SK-N-SH treated with all-trans-retinoic acid at 6 μM for 48 hours (cell line): ENCODE measurements at regions not wholly inside any gene's neighbourhood (a gene's known extent, or its start where the extent isn't known, plus 50 kb on each side); places are given as distances from the start of the nearest gene placed in this dataset.

ENCODE experiments used
- ATAC-seq: fragments of 200-7000 bp; cut with Tn5 transposase; 3 replicates; pipeline ENCODE4 v1.9.1; 2020; ENCODE audit warnings: mild to moderate bottlenecking, moderate library complexity
- ARNTL ChIP-seq: fragments of 450-650 bp; formaldehyde crosslinking; IDR thresholded peaks from 2 replicates; pipeline ENCODE4 v1.5.0; 2020; ENCODE audit warnings: low read depth, mild to moderate bottlenecking, moderate library complexity, borderline replicate concordance
- BACH2 ChIP-seq: fragments of 250-450 bp; sonication (Bioruptor Pico); IDR thresholded peaks from 2 replicates; pipeline ENCODE4 v1.9.0; 2021; ENCODE audit warnings: mild to moderate bottlenecking, borderline replicate concordance
- CREB5 ChIP-seq: fragments of 250-450 bp; sonication (Bioruptor Pico); IDR thresholded peaks from 2 replicates; pipeline ENCODE4 v1.5.1; 2020; ENCODE audit warnings: low read depth, mild to moderate bottlenecking, moderate library complexity
- CSRNP3 ChIP-seq: fragments of 250-450 bp; sonication (Bioruptor Pico); IDR thresholded peaks from 2 replicates; pipeline ENCODE4 v1.5.1; 2021; ENCODE audit warnings: mild to moderate bottlenecking, moderate library complexity
- ESRRG ChIP-seq: fragments of 250-450 bp; sonication (Bioruptor Pico); IDR thresholded peaks from 2 replicates; pipeline ENCODE4 v1.6.1; 2021; ENCODE audit warnings: mild to moderate bottlenecking
- GLIS3 ChIP-seq: fragments of 250-450 bp; sonication (Bioruptor Pico); IDR thresholded peaks from 2 replicates; pipeline ENCODE4 v1.5.0; 2020; ENCODE audit warnings: mild to moderate bottlenecking, moderate library complexity
- ISL1 ChIP-seq: fragments of 250-450 bp; sonication (Bioruptor Pico); IDR thresholded peaks from 2 replicates; pipeline ENCODE4 v2.1.2; 2022; ENCODE audit warnings: mild to moderate bottlenecking, moderate library complexity
- OSR1 ChIP-seq: fragments of 250-450 bp; sonication (Bioruptor Pico); IDR thresholded peaks from 2 replicates; pipeline ENCODE4 v1.8.0; 2022; ENCODE audit warnings: moderate library complexity, mild to moderate bottlenecking, inconsistent platforms
- PATZ1 ChIP-seq: fragments of 250-450 bp; sonication (Bioruptor Pico); IDR thresholded peaks from 2 replicates; pipeline ENCODE4 v1.8.0; 2020; ENCODE audit warnings: mild to moderate bottlenecking, moderate library complexity, borderline replicate concordance
- POU6F1 ChIP-seq: fragments of 250-450 bp; sonication (Bioruptor Pico); IDR thresholded peaks from 2 replicates; pipeline ENCODE4 v1.8.0; 2021; ENCODE audit warnings: low read depth, mild to moderate bottlenecking, moderate library complexity, borderline replicate concordance
- PPARA ChIP-seq: fragments of 250-450 bp; sonication (Bioruptor Pico); IDR thresholded peaks from 2 replicates; pipeline ENCODE4 v1.5.0; 2020; ENCODE audit warnings: mild to moderate bottlenecking, borderline replicate concordance
- RARB ChIP-seq: fragments of 250-450 bp; sonication (Bioruptor Pico); IDR thresholded peaks from 2 replicates; pipeline ENCODE4 v1.8.0; 2021; ENCODE audit warnings: mild to moderate bottlenecking, moderate library complexity
- SNAI2 ChIP-seq: fragments of 250-450 bp; sonication (Bioruptor Pico); IDR thresholded peaks from 2 replicates; pipeline ENCODE4 v1.5.0; 2020; ENCODE audit warnings: mild to moderate bottlenecking, moderate library complexity
- TCF4 ChIP-seq: fragments of 250-450 bp; sonication (Bioruptor Pico); IDR thresholded peaks from 2 replicates; pipeline ENCODE4 v1.8.0; 2021; ENCODE audit warnings: mild to moderate bottlenecking, moderate library complexity, borderline replicate concordance
- TOX ChIP-seq: fragments of 250-450 bp; sonication (Bioruptor Pico); IDR thresholded peaks from 2 replicates; pipeline ENCODE4 v1.8.0; 2021; ENCODE audit warnings: mild to moderate bottlenecking, moderate library complexity, borderline replicate concordance
- TSHZ2 ChIP-seq: fragments of 250-450 bp; sonication (Bioruptor Pico); IDR thresholded peaks from 2 replicates; pipeline ENCODE4 v1.5.0; 2020; ENCODE audit warnings: mild to moderate bottlenecking, moderate library complexity
- ZC3H10 ChIP-seq: fragments of 250-450 bp; sonication (Bioruptor Pico); IDR thresholded peaks from 2 replicates; pipeline ENCODE4 v1.5.1; 2021; ENCODE audit warnings: mild to moderate bottlenecking, moderate library complexity
- ZFP3 ChIP-seq: fragments of 250-450 bp; sonication (Bioruptor Pico); IDR thresholded peaks from 2 replicates; pipeline ENCODE4 v1.5.0; 2020; ENCODE audit warnings: mild to moderate bottlenecking, moderate library complexity
- ZNF565 ChIP-seq: fragments of 450-650 bp; formaldehyde crosslinking; conservative IDR thresholded peaks from 2 replicates; pipeline ENCODE4 v1.5.0; 2020; ENCODE audit warnings: low read depth, mild to moderate bottlenecking, moderate library complexity
- ZNF70 ChIP-seq: fragments of 450-650 bp; formaldehyde crosslinking; IDR thresholded peaks from 2 replicates; pipeline ENCODE4 v1.5.0; 2020; ENCODE audit warnings: mild to moderate bottlenecking, moderate library complexity
- ZNF8 ChIP-seq: fragments of 450-650 bp; formaldehyde crosslinking; IDR thresholded peaks from 2 replicates; pipeline ENCODE4 v1.5.0; 2020; ENCODE audit warnings: mild to moderate bottlenecking, moderate library complexity

- no peak for TF ChIP-seq BACH2 (CRISPR knock-in tag)
- no peak for TF ChIP-seq ARNTL (CRISPR knock-in tag)
- no peak for TF ChIP-seq ZNF8
These were observed 479.1 kb downstream of the ZBBX start (continued) for GRCh38 chr3:166900866-166901577.

GRCh38 chr3:166897811-166898210, 482.3 kb downstream of the ZBBX start:
- ATAC-seq = no peak
- no peak for TF ChIP-seq ZNF70 (CRISPR knock-in tag)
- no peak for TF ChIP-seq ZNF8
- TF ChIP-seq CSRNP3 (CRISPR knock-in tag) = no peak
- TF ChIP-seq GLIS3 (CRISPR knock-in tag) = no peak
- TF ChIP-seq ISL1 = no peak
- no peak for TF ChIP-seq BACH2 (CRISPR knock-in tag)
- TF ChIP-seq TOX (CRISPR knock-in tag) = no peak
- no peak for TF ChIP-seq PATZ1 (CRISPR knock-in tag)
- TF ChIP-seq ZFP3 (CRISPR knock-in tag) = no peak
- no peak for TF ChIP-seq ZNF565 (CRISPR knock-in tag)
- TF ChIP-seq CREB5 (CRISPR knock-in tag) = no peak
- TF ChIP-seq ARNTL (CRISPR knock-in tag) = no peak
- TF ChIP-seq POU6F1 = no peak
- TF ChIP-seq OSR1 (CRISPR knock-in tag) = no peak
- no peak for TF ChIP-seq TCF4 (CRISPR knock-in tag)
- no peak for TF ChIP-seq ZC3H10 (CRISPR knock-in tag)
- TF ChIP-seq, all 23 proteins: peak for 0

GRCh38 chr3:166889241-166889640, 490.9 kb downstream of the ZBBX start:
- no peak for TF ChIP-seq RARB (CRISPR knock-in tag)
- no peak for TF ChIP-seq TOX (CRISPR knock-in tag)
- no peak for TF ChIP-seq PPARA (CRISPR knock-in tag)
- TF ChIP-seq ARNTL (CRISPR knock-in tag) = no peak
- no peak for TF ChIP-seq ZC3H10 (CRISPR knock-in tag)
- no peak for TF ChIP-seq TCF4 (CRISPR knock-in tag)
- no peak for TF ChIP-seq TSHZ2 (CRISPR knock-in tag)
- TF ChIP-seq OSR1 (CRISPR knock-in tag) = no peak
- no peak for TF ChIP-seq POU6F1
- no peak for TF ChIP-seq CSRNP3 (CRISPR knock-in tag)
- TF ChIP-seq BACH2 (CRISPR knock-in tag) = no peak
- TF ChIP-seq SNAI2 (CRISPR knock-in tag) = no peak
- no peak for TF ChIP-seq ZFP3 (CRISPR knock-in tag)
- no peak for TF ChIP-seq ZNF70 (CRISPR knock-in tag)
- TF ChIP-seq ESRRG (CRISPR knock-in tag) = no peak

More at GRCh38 chr3:166889241-166889640, 490.9 kb downstream of the ZBBX start:
- no peak for ATAC-seq
